Stimulated activated CD4-positive, alpha-beta T cell treated with anti-CD3 and anti-CD28 coated beads, TNF-alpha, amount 100 ng/mL, for 24 hours (primary cell): ENCODE measurements at regions not wholly inside any gene's neighbourhood (a gene's known extent, or its start where the extent isn't known, plus 50 kb on each side); places are given as distances from the start of the nearest gene placed in this dataset.
"Not testable (repeated sequence)": the region's sequence is repeated elsewhere in the genome, so short reads cannot be mapped to it uniquely, and the experiment has no call there.

ENCODE experiments used
- DNase-seq, 3 experiments: peaks; one replicate each; pipeline ENCODE4 v3.0.0-alpha.2; 2020; ENCODE audit warnings: low read depth in 3 of 3

DNA sequence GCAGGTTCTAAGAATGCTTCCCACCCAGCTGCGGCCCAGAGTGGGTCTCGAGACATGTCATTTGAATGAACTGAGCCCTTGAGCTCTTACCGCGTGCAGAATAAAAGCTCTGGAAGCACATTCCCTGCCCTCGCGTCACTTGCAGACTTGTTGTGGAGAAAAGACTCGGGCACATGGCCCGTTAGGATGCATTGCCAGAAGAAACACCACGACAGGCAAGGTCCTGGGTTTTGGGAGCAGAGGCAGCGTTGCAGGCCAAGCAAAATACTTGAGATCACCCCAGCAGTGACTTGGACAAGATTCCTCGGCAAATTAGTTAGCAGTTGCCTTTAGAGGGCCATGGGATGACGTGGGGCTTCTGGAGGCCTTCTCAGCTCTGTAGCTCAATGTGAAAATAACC lies 170.8 kb upstream of the MSX2 start:
- DNase-seq = no peak

DNA sequence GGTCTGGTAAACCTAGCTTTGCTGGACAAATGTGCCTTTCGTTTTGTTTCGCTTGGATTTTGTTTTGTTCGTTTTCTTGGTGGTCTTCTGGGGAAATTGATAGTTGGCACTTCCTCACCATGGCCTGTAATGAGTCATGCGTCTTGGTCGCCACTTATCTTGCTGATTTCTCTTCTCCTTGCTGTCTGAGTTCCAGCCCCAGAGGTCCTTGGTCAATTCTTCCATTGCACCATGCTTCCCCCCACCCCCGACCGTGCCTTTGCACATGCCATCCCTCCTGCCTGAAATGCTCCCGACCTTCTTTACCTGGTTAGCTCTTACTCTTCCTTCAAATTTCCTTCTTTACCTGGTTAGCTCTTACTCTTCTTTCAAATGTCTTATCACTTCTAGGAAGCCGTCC lies 168.7 kb upstream of the MSX2 start:
- DNase-seq = no peak

DNA sequence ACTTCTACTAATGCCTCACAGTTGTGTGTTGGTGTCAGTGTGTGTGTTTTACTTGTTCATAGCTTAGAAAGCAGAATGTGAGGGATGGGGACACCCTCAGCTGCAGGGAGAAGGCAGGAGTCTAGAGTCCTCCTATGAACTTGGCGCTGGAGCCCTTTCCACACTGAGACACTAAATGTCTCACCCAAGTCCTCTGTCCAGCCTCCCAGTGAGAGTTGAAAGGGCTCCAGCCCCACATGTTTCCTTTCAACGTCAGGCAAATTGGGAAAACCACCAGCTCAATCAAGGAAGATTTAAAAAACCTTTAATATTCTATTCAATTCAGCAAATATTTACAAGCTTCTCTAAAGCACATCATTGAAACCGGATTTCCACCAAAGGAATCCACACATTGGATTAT lies 167.6 kb upstream of the MSX2 start:
- DNase-seq = no peak

DNA sequence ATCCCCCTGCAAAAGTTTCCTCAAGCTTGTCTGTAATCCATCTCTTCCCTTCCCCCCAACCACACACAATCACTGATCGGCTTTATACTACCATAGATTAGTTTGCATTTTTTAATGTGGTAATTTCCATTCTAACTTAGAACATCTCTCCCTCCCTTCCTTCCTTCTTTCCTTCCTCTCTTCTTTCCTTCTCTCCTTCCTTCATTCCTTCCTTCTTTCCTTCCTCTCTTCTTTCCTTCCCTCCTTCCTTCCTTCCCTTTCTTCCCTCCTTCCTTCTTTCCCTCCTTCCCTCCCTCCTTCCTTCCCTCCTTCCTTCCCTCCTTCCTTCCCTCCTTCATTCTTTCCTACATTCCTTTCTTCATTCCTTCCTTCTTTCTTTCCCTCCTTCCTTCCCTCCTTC lies 166.2 kb upstream of the MSX2 start:
- DNase-seq = no peak

DNA sequence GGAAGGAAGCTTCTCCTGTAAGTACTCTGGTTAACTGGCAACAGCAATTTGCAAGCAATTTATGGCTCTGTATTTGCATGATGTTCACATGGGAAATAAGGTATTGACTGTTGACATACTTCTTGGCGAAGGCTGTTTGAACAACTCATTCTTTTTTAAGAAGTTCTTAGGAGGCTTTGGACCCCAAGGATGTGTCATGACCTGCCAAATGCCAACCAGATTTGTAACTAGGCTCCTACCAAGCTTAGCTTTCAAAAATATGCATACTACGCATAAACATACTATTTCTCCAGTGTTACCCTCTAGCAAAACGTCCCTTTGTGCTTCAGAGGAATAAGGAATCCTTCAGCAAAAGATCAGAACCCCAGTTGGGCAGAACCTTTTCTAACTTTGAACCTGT lies 165.2 kb upstream of the MSX2 start:
- no peak for DNase-seq

DNA sequence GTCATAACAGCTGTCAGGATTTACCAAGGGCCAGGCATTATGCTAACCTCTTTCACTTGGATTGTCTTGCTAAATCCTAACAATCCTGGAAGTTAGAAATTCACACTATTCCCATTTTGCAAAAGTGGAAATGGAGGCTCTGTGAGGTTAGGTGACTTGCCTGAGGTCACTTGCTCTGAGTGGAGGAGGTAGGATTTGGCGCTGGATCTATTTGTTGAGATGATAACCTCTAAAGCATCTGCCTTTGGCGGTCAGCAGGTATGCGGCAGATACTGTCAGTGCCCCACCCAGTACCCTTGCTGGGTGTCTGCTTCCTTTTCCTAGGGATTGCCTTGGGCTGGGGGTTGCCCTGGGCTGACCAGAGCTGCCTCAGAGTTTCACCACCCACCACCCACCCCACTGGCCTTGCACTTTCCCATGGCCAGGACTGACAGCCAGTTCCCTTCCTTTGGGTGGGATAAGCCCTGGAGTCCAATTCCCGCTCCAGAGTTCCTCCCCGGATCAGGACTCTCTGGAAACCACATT lies 164.8 kb upstream of the MSX2 start:
- no peak for DNase-seq

DNA sequence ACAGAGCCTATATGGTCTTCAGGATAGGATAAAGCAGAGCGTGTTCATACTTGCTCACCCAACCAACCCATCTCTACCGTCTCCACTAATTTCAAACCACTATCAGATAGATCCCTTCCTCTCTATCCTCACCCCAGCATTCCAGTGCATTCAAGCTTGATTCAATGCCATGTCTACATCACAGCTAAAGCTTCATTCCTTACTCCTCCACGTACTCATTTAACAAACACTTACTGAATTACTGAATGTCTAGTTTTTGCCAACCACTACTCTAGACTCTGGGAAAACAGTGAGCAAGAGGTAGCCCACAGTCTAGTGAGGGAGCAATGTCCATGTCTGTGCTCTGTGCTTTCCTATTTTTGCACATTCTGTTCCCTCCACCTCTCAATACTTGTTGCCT lies 163.5 kb upstream of the MSX2 start:
- DNase-seq = no peak

DNA sequence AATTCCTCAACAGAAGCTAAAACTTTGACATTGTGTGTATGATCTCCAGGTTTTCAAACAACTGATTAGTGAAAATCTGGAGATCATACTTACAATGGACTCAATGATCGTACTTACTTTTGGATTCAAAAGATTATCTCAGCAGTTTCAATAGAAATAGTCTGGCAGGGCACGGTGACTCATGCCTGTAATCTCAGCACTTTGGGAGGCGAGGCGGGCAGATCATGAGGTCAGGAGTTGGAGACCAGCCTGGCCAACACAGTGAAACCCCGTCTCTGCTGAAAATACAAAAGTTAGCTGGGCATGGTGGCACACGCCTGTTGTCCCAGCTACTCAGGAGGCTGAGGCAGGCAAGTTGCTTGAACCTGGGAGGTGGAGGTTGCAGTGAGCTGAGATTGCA lies 161.3 kb upstream of the MSX2 start:
- not testable (repeated sequence) for DNase-seq

DNA sequence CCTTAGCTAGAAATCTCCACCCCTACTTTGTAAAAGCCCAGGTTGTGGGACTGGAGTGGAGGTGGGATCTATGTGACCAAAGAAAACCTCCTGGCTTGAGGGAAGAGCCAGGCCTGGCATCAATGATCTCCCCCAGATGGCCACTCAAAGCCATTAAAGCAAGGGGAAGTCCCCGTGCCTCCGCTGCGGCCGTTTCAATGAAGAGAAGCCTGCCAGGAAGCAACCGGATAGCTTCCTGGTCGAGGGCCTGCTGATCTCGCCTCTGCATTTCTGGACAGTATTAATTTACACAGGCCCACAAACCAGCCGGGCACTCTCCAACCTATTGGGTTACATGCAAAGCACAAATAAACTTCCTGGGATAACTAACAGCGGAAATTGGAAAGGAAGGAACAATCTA lies 160.5 kb upstream of the MSX2 start:
- no peak for DNase-seq

DNA sequence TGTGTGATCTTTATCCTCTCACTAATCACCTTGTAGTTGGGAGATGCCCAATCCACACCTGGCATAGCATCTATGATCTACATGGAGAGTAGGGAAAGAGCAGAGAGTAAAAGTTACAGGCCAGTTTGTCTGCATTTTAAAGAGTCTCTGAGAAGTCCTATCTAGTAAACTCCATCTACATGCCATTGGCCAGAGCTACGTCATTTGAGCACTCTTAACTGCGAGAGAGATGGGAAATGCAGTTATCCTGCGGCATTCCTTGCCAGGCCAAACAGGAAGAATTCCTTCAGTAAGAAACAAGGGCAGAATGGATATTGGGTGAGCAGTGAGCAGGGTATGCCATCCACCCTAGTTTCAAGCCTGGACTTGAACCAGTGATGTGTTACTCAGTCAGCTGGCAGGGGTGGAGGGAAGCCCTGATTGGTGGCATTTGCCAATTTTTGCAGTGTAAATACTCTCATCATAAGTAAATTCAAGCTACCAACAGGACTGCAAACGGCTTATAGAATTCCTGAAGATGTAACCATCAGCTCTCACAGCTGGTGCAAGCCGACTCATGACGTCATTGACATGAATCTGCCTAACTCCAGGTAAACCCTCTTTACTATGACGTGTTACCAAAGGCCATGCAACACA lies 156.8 kb upstream of the MSX2 start:
- DNase-seq = no peak

DNA sequence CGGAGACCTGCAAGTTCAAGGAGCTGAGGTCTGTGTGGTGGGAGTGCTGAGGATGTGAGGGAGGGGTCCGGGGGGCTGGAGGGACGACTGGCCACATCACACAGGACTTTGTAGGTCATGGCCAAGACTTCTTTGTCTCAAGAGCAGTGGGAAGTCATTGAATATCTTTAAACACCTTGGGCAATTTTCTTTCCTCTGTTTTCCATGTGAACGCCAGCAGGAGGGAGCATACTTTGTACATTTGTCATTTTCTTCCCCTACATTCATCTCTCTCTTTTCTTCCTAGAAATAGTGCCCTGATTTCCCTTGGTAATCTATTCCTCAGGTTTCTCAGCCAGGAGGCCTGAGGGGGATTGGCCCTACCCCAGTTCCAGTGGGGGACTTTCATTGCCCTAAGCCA lies 153.7 kb upstream of the MSX2 start:
- no peak for DNase-seq

DNA sequence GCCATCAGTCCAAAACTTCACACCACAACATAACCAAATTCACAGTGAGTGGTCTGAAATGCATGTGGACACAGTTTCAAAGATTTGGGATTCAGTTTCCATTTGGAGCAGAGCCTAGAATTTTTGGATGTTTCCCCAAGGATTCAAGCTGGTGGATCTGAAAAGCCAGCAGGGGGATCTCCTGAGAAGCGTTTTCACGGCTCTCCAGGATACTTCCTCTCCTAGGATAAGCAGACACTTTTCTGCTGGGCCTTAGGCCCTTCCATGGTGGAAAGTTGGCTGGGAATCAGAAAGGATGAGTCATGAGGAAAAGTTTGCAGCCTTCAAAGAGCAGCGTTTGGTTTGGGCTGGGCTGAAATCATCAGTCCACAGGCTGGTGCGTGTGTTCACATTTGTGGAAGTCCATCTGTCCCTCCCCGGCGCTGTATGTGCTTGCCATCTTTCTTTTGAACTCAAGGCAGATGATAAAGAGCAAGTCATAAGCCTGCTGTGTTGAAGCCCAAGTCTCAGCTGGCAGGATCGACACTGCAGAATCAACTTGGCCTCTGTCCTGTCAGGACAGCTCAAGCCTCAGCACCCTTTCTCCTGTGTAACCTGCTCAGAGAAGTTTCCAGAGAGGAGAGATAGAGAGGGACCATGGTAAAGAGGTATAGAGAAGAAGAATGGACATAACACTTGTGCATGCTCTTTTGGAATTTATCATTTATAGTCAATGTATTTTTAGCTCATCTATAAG lies 152.6 kb upstream of the MSX2 start:
- DNase-seq = no peak

DNA sequence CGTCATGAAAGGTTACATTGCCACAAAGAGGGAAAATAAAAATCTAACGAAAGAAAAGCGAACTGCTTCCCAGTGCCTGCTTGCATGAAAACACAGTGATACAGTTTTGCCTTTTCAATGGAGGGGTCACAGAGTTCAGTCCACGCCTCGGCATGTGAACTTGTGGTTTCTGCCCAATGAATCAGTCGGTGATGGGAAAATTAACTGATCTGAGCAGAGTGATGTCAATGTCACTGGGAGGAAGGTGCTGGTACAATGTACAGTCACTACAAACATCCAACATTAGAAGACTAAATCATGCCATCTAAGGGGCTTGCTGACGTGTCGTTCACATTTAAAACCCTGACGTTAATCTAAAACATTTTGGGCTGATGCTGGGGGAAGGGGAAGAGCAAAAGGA lies 151.8 kb upstream of the MSX2 start:
- DNase-seq = no peak

DNA sequence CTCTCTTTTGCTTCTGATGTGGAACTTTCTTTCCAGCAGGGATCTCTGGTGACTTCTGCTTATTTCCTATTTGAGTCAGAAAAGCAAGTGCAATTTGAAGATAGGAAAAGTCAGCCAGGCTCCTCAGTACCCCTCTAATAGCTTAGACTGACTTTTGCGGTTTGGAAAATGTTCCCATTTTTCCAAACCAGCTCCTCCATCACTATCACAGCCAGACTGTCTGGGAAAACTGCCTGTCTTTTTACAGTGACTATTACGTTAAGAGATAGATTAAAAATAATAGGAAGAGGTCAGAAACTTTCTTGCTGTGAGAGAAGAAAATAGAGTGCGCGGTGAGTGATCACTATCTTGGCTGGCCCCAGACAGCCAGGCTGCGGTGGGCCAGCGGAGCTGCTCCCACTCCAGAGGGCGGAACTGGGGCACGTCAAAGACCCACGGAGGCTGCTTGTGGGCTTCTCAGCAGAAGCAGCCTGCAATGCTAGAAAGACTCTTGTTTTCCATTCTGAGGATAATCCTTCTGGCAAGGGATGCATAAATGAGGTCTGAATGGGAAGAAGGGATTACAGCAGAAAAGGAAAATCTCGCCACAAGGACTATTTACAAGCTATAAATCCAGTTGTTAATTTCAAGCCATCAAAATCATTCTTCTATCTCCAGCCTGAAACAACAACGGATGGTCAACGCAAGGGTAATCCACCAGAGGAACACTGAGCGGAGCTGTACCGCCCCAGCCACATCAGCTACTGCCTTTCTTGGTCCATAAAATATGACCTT lies 151.0 kb upstream of the MSX2 start:
- DNase-seq = no peak

DNA sequence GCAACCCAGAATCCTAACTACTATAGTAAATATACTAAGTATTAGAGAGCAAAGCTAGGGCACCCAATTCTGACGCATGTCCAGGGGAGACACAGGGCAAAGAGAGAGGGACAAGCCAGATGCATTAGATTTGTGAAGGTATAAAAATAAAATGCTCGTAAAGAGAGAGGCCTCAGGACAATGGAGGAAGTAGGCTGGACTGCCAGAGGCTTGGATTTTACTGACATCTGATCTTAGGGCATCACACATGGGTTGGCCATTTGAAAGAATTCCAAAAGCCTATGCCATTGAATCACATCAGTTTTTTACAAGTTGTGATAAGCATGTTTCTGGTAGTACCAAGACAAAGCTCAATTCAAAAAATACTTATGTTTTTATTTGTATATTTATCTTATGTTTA lies 149.3 kb upstream of the MSX2 start:
- no peak for DNase-seq

DNA sequence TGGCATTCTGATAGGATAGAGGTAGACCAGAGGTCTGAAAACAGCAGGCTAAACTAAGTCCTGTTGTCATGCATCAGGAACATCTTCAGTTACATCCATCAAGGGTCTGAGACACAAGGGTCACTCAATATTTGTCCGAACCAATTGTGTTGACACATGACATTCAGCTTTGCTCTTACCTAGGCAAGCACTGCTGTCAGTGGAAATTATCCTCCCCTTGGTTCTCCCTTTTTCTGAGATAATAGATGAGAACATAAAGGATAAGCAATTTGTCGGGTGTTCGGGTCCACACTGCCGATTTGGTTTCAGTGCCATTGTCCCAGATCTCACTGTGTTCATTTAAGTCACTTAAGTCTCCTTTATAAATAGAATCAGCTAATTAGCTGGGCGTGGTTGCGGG lies 148.3 kb upstream of the MSX2 start:
- DNase-seq = no peak

DNA sequence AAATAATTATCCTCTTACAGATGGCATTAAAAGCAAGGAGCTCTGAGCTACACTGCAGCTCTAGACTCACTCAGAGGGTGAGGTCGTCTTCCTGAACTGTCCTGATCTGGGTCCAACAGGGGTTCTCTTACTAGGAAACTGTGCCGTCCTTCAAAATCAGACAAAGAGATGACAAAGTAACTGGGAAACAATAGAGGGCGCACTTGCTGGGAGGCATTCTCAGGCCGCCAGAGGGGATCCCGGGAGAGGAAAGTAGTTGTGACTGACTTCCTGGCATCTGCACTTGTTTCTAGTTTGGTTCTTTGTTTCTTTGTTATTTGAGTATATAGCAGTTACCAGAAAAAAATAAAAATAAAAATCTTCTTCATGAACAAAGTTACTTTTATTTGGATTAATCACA lies 142.9 kb upstream of the MSX2 start:
- DNase-seq = no peak

DNA sequence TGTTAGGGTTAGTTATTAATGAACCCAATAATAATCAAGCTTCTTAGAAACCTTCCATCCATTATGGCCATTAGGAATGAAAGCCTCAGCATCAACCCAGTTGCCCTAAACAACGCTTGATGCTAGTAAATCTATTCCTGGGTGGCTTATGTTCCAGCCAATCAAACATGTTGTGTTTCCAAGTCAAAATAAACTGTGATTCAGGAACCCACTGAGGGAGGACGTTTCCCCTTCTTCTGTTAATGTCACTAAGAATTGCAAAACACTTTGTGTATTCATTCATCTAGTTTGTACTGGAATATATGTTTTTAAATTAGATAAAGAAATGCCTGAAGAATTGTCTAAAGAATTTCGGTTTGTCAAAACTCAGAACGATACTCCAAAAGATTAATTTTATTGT lies 142.5 kb upstream of the MSX2 start:
- DNase-seq = no peak

DNA sequence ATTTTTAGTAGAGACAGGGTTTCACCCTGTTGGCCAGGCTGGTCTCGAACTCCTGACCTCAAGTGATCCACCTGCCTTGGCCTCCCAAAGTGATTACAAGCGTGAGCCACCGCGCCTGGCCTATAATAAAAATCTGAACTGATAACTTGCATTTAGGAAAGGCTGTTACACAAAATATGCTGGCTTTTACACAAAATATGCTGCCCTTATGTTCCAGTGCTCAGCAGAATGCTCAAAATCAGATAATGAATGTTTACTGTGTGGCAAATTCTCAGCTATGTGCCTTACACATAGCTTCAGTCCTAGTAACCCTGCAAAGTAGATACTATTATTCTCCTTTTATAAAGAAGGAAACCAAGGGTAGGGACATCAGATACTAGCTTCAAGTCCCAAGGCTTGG lies 141.3 kb upstream of the MSX2 start:
- DNase-seq = no peak

DNA sequence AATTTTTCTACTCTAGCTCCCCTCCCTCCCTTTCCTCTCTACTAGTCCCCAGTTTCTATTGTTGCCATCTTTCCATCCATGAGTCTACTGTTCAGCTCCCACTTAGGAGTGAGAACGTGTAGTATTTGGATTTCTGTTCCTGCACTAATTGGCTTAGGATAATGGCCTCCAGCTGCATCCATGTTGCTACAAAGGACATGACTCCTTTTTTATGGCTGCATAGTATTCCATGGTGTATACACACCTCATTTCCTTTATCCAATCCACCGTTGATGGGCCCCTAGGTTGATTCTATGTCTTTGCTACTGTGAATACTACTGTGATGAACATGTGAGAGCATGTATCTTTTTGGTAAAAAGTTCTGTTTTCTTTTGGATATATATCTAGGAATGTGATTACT lies 138.9 kb upstream of the MSX2 start:
- no peak for DNase-seq

DNA sequence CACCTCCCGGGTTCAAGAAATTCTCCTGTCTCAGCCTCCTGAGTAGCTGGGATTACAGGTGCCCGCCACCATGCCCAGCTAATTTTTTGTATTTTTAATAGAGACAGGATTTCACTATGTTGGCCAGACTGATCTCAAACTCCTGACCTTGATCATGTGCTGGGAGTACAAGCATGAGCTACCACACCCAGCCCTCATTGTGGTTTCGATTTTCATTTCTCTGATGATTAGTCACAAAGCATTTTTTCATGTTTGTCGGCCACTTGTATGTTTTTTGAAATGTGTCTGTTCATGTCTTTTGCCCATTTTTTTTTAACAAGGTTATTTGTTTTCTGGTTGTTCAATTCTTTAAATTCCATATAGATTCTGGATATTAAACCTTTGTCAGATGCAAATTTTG lies 138.2 kb upstream of the MSX2 start:
- not testable (repeated sequence) for DNase-seq

DNA sequence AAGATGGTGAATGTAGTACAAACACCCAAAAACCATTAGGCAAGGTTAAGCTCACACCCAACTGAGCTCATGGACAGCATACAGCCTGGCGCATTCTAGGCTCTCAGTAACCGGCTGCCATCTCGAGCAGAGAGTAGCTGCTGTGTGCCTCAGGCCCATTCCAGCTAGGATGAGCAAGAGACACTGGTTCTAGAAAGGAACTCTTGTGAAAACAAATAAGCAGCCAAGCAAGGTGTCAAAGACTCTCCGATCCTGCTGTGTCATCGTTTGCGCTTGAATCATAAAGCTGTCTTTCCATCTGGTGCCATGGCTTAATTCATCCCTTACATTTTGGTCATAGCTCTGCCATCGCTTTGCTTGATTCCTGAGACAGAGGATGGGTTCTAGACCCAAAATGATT lies 135.4 kb upstream of the MSX2 start:
- no peak for DNase-seq

DNA sequence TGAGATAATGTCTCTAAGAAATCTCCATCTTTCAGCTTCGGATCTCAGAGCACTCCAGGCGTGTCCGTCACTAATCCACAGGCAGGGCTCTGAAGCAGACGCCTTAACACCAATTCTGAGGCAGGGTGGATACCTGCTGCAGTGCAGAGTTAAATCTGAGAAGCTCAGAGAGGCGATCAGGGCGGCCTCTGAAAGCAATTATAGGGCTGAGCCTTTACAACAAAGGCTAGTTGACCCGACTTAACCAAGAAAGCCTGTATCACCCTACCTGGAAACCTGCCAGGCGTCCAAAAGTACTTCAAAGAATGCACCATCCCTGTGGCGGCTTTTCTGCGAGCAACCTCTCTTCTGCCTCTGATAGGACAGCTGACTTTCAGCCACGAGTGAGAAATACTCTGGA lies 134.8 kb upstream of the MSX2 start:
- DNase-seq = no peak
